NCI-H2196 treated with DMSO at 0.1 percent for 48 hours (cell line): ENCODE measurements at regions not wholly inside any gene's neighbourhood (a gene's known extent, or its start where the extent isn't known, plus 50 kb on each side); places are given as distances from the start of the nearest gene placed in this dataset.

Source experiments
- DNase-seq: peaks from one replicate; lab custom pipeline; 2025; ENCODE audit not compliant: unreplicated experiment; lab: John Stamatoyannopoulos, UW

GRCh38 chr21:28439251-28439650 is 553.4 kb downstream of the LTN1 start:
- DNase-seq = no peak

- DNase-seq = no peak
Measured at GRCh38 chr21:28437061-28437460, 555.6 kb downstream of the LTN1 start.

GRCh38 chr21:28436286-28436932 is 556.3 kb downstream of the LTN1 start:
- DNase-seq = no peak

- no peak for DNase-seq
Measured at GRCh38 chr21:28431527-28432200, 561.0 kb downstream of the LTN1 start.

GRCh38 chr21:28431022-28431421 is 561.7 kb downstream of the LTN1 start:
- no peak for DNase-seq

- DNase-seq = no peak
Measured at GRCh38 chr21:28429161-28429560, 563.5 kb downstream of the LTN1 start.

- no peak for DNase-seq
Measured at GRCh38 chr21:28427394-28428022, 565.2 kb downstream of the LTN1 start.

- no peak for DNase-seq
Measured at GRCh38 chr21:28426545-28426944, 566.1 kb downstream of the LTN1 start.

- DNase-seq = no peak
Measured at GRCh38 chr21:28423521-28424190, 569.0 kb downstream of the LTN1 start.

GRCh38 chr21:28421716-28422524 is 570.8 kb downstream of the LTN1 start:
- DNase-seq = no peak

- no peak for DNase-seq
Measured at GRCh38 chr21:28419811-28420210, 572.9 kb downstream of the LTN1 start.

- DNase-seq = no peak
Measured at GRCh38 chr21:28418726-28419514, 573.8 kb downstream of the LTN1 start.

- no peak for DNase-seq
Measured at GRCh38 chr21:28410256-28410655, 582.4 kb downstream of the LTN1 start.

GRCh38 chr21:28402616-28402989 is 590.1 kb downstream of the LTN1 start:
- no peak for DNase-seq

- DNase-seq = no peak
Measured at GRCh38 chr21:28397040-28397439, 595.6 kb downstream of the LTN1 start.

- DNase-seq = no peak
Measured at GRCh38 chr21:28396421-28396820, 596.3 kb downstream of the LTN1 start.

- DNase-seq = no peak
Measured at GRCh38 chr21:28393279-28393678, 599.4 kb downstream of the LTN1 start.

- DNase-seq = no peak
Measured at GRCh38 chr21:28391938-28392849, 600.5 kb downstream of the LTN1 start.

GRCh38 chr21:28387220-28387619 is 605.5 kb downstream of the LTN1 start:
- no peak for DNase-seq
